Tibial artery (tissue), 4 donors: ENCODE measurements at regions not wholly inside any gene's neighbourhood (a gene's known extent, or its start where the extent isn't known, plus 50 kb on each side); places are given as distances from the start of the nearest gene placed in this dataset.

Experiments
- DNase-seq, 2 donors: peaks; one replicate each; pipeline ENCODE4 v3.0.0-alpha.2; 2019
- H3K27ac ChIP-seq, 2 donors: fragments of 200-600 bp; sonication (generic) in 1 of 2; 1 replicate in 1 of 2; 2 replicates in 1 of 2; pipeline ENCODE4 v1.5.1; 2018 to 2019; ENCODE audit warnings: mild to moderate bottlenecking in 1 of 2
- H3K27me3 ChIP-seq, 2 donors: fragments of 200-600 bp; sonication (generic) in 1 of 2; one replicate each; pipeline versions ENCODE4 v1.5.1 to v1.6.0; 2016 to 2019
- H3K36me3 ChIP-seq, 3 donors: fragments of 200-600 bp; sonication (generic) in 2 of 3; one replicate each; pipeline ENCODE4 v1.5.1; 2016 to 2019; ENCODE audit warnings: mild to moderate bottlenecking in 2 of 3
- H3K4me1 ChIP-seq, 4 donors: fragments of 200-600 bp; sonication (generic) in 2 of 4; 1 replicate in 3 of 4; 2 replicates in 1 of 4; pipeline ENCODE4 v1.5.1; 2016 to 2019
- H3K4me3 ChIP-seq, 2 donors: fragments of 200-600 bp; sonication (generic) in 1 of 2; 1 replicate in 1 of 2; 2 replicates in 1 of 2; pipeline ENCODE4 v1.5.1; 2018 to 2019; ENCODE audit warnings: mild to moderate bottlenecking in 2 of 2
- H3K9me3 ChIP-seq, 3 donors: fragments of 200-600 bp; sonication (generic) in 1 of 3; one replicate each; pipeline ENCODE4 v1.5.1; 2016 to 2019
- intact Hi-C: fragments of 100-400 bp; cut with DNase I; formaldehyde crosslinking; loops from one replicate; pipeline ENCODE4 v1.15.0; 2023; ENCODE audit warnings: low total_unique reads
- TF ChIP-seq, protein P1 (sequence below), 2 experiments: fragments of 200-600 bp in 1 of 2; fragments of 450-650 bp in 1 of 2; IDR thresholded peaks; one replicate each; pipeline ENCODE4 v1.5.1; 2017 to 2019; ENCODE audit warnings: antibody characterized with exemption in 2 of 2, mild to moderate bottlenecking in 1 of 2, moderate library complexity in 1 of 2

DNA sequence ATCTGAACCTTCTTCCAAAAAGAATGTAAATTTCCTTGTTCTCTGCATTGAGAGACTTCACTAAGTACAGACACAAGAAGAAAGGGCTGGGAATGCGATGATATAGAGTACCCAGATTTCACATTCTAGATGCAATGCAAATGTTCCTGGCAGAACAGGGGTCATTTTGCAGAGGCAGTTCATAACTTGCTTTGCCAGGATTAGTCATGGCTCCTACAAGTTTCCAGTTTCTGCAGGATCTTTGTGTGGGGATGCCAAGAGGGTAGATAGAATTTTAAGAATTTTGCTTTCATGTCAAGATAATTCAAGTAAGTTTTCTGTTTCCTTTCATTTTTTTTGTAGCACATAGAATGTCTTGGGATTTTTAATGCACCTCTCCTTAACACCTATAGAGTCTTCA, 181.2 kb downstream of the FGF9 start:
- DNase-seq: no peak
- intact Hi-C loops: no loop called here
- no peaks in the 10 kb centered on the region for H3K36me3 ChIP-seq
- no peaks in the 10 kb centered on the region for H3K9me3 ChIP-seq
- H3K4me3 ChIP-seq: no peak overlapping the region
- H3K27me3 ChIP-seq: no peaks in the 10 kb centered on the region
- peaks cover 0 to 15% (median 2%) of the 10 kb centered on the region in 4 donors for H3K4me1 ChIP-seq
- TF ChIP-seq, protein P1, sequence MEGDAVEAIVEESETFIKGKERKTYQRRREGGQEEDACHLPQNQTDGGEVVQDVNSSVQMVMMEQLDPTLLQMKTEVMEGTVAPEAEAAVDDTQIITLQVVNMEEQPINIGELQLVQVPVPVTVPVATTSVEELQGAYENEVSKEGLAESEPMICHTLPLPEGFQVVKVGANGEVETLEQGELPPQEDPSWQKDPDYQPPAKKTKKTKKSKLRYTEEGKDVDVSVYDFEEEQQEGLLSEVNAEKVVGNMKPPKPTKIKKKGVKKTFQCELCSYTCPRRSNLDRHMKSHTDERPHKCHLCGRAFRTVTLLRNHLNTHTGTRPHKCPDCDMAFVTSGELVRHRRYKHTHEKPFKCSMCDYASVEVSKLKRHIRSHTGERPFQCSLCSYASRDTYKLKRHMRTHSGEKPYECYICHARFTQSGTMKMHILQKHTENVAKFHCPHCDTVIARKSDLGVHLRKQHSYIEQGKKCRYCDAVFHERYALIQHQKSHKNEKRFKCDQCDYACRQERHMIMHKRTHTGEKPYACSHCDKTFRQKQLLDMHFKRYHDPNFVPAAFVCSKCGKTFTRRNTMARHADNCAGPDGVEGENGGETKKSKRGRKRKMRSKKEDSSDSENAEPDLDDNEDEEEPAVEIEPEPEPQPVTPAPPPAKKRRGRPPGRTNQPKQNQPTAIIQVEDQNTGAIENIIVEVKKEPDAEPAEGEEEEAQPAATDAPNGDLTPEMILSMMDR (IDR thresholded peaks at IDR 0.05): no peak
- no peak overlapping the region for H3K27ac ChIP-seq

DNA sequence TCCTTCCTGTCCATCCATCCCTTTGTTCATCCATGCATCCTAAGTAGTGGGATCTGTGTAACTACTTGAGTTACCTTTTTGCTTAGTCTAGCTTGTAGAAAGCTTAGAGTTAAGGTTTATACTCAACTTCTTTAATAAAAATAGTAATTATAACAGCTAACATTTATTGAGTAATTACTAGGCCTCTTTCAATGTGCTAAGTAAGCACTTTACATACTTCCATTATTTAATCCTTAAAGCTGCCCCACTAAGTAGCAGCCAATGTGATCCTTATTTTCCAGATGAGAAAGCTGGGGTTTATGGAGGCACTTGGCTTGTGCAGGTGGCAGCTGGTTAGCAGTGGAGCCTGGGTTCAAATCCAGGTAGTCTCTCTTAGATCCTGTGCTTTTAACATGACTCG, 182.9 kb downstream of the FGF9 start:
- Histone ChIP-seq H3K4me1 (peaks cover 0 to 15% (median 2%) of the 10 kb centered on the region in 4 donors), H3K9me3 (no peaks in the 10 kb centered on the region), H3K27ac (no peak overlapping the region), H3K4me3 (no peak overlapping the region), H3K36me3 (no peaks in the 10 kb centered on the region), H3K27me3 (no peaks in the 10 kb centered on the region)
- intact Hi-C loops: no loop called here
- DNase-seq: no peak
- TF ChIP-seq, protein P1 (IDR thresholded peaks at IDR 0.05): no peak

DNA sequence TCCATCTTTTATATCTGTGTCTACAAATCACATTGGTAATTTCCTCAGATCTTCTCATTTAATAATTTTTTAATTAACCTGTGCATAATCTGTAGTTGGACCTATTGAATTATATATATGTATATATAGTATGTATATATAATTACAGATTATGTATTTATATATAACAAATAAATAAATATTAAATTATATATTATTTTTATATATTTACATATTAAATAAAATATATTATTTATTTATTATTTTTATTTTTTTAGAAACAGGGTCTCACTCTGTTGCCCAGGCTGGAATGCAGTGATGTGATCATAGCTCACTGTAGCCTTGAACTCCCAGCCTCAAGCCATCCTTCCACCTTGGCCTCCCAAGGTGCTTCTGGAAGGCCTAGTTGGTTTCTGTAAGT, 197.9 kb downstream of the FGF9 start:
- TF ChIP-seq, protein P1 (IDR thresholded peaks at IDR 0.05): no peak
- H3K36me3 ChIP-seq: no peaks in the 10 kb centered on the region
- H3K4me3 ChIP-seq: no peak overlapping the region
- H3K27me3 ChIP-seq: no peaks in the 10 kb centered on the region
- no peak overlapping the region for H3K27ac ChIP-seq
- no peak for DNase-seq
- H3K4me1 ChIP-seq: no peaks in the 10 kb centered on the region
- H3K9me3 ChIP-seq: no peaks in the 10 kb centered on the region
- intact Hi-C loops: no loop called here

DNA sequence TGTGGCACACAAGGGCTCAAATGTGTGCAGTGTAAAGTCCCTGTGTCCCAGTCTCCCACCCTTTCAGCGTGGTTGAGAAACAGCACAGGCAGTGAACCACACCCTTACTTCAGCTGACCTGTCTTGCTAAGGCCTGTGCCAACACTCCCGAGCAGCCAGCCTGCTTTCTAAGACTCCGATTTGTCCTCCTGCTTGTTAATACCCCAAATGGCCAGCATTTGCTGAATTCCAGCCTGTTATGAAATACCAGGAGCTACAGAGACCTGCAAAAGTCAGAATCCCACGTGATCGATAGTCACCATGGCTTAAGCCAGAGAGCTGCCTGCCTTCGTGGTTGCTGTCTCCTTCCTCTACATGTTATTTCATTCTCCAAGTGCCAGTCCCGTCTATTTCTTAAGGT, 200.5 kb downstream of the FGF9 start:
- H3K4me3 ChIP-seq: no peak overlapping the region
- H3K9me3 ChIP-seq: no peaks in the 10 kb centered on the region
- no peak for DNase-seq
- H3K27ac ChIP-seq: no peak overlapping the region
- H3K4me1 ChIP-seq: no peaks in the 10 kb centered on the region
- H3K27me3 ChIP-seq: no peaks in the 10 kb centered on the region
- TF ChIP-seq, protein P1 (IDR thresholded peaks at IDR 0.05): no peak
- H3K36me3 ChIP-seq: no peaks in the 10 kb centered on the region
- intact Hi-C loops: no loop called here

DNA sequence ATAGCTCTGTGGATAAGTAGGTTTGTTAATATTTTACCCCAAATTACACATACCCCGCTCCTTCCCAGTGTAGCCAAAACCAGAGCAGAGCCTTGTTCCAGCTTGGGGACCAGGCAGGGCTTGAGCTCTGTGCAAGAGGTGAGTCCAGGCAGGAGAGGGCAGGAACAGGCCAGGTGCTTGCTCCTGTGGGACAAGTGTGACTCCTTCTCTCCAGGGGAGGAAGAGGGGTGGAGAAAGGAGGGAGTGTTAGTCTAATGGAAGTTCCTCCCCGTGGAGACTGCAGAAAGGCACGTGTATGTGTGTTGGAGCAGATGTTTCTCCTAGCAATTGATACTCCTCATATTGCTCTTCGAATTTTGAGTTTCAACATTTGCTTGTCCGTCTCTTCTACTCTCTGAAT, 201.0 kb downstream of the FGF9 start:
- Histone ChIP-seq H3K4me1 (no peaks in the 10 kb centered on the region), H3K36me3 (no peaks in the 10 kb centered on the region), H3K4me3 (no peak overlapping the region), H3K27me3 (no peaks in the 10 kb centered on the region), H3K9me3 (no peaks in the 10 kb centered on the region), H3K27ac (no peak overlapping the region)
- intact Hi-C loops: no loop called here
- TF ChIP-seq, protein P1 (IDR thresholded peaks at IDR 0.05): no peak
- DNase-seq: no peak

DNA sequence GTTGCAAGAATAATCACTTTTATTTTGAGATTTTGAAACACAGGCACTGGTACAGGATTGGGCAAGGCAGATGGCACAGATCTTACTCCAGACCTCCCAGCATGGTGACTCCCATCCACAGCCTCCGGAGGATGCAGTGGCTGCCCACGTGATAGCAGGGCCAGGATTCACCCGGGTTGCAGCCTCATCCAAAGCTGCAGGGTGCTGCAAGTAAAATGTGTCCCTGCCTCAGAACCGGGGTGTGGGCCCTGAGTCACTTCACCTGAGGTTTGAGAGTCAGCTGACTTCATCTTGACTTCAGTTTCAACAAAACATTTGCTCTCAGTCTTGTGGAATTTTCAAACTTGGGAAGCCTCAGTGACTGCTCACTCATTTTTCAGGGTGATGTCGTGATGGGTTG, 201.9 kb downstream of the FGF9 start:
- no peaks in the 10 kb centered on the region for H3K4me1 ChIP-seq
- intact Hi-C loops: no loop called here
- no peaks in the 10 kb centered on the region for H3K27me3 ChIP-seq
- H3K27ac ChIP-seq: no peak overlapping the region
- TF ChIP-seq, protein P1 (IDR thresholded peaks at IDR 0.05): no peak
- no peaks in the 10 kb centered on the region for H3K9me3 ChIP-seq
- no peaks in the 10 kb centered on the region for H3K36me3 ChIP-seq
- no peak overlapping the region for H3K4me3 ChIP-seq
- DNase-seq: no peak
